CD4-positive, alpha-beta memory T cell (primary cell): ENCODE measurements at regions not wholly inside any gene's neighbourhood (a gene's known extent, or its start where the extent isn't known, plus 50 kb on each side); places are given as distances from the start of the nearest gene placed in this dataset.

Experiments
- CTCF ChIA-PET: fragments of 350-600 bp; sonication (Branson Sonifier 250); formaldehyde crosslinking; loops from one replicate; lab custom pipeline; 2021; ENCODE audit warnings: inconsistent platforms; ENCODE audit not compliant: partially characterized antibody; lab: Charles Lee
- POLR2A ChIA-PET: fragments of 350-600 bp; sonication (Branson Sonifier 250); formaldehyde crosslinking; loops from one replicate; lab custom pipeline; 2021; ENCODE audit not compliant: partially characterized antibody; lab: Charles Lee
- DNase-seq, 5 donors: peaks; one replicate each; pipeline versions ENCODE4 v3.0.0 to v3.0.0-alpha.2; 2020 to 2022; ENCODE audit warnings: mixed read lengths in 1 of 5
- H3K27ac ChIP-seq: one replicate; pipeline ENCODE4 v1.7.0; 2013; ENCODE audit warnings: low read depth, low read length
- H3K27me3 ChIP-seq: 2 replicates; pipeline ENCODE4 v1.7.0; 2013; ENCODE audit warnings: mild to moderate bottlenecking, low read length, moderate library complexity; ENCODE audit not compliant: insufficient read depth
- H3K36me3 ChIP-seq: 2 replicates; pipeline ENCODE4 v1.7.0; 2013; ENCODE audit warnings: mild to moderate bottlenecking, low read length, moderate library complexity; ENCODE audit not compliant: insufficient read depth
- H3K4me1 ChIP-seq: 2 replicates; pipeline ENCODE4 v1.7.0; 2013; ENCODE audit warnings: mild to moderate bottlenecking, low read length, moderate library complexity; ENCODE audit not compliant: insufficient read depth
- H3K4me3 ChIP-seq, 2 donors: one replicate each; pipeline ENCODE4 v1.7.0; 2013; ENCODE audit warnings: low read length in 2 of 2, mild to moderate bottlenecking in 1 of 2
- H3K9me3 ChIP-seq, 2 donors: one replicate each; pipeline ENCODE4 v1.7.0; 2013; ENCODE audit warnings: low read length in 2 of 2, control low read depth in 1 of 2; ENCODE audit not compliant: control insufficient read depth in 1 of 2
- H3K27ac Mint-ChIP-seq, 7 donors: one replicate each; pipeline ENCODE4 v1.8.0; 2020 to 2021; ENCODE audit warnings: mixed read lengths in 7 of 7, mild to moderate bottlenecking in 6 of 7, inconsistent platforms in 3 of 7, moderate library complexity in 3 of 7
- H3K27me3 Mint-ChIP-seq, 2 donors: one replicate each; pipeline ENCODE4 v1.8.0; 2020 to 2021; ENCODE audit warnings: mixed read lengths in 2 of 2
- H3K36me3 Mint-ChIP-seq, 2 donors: one replicate each; pipeline ENCODE4 v1.8.0; 2020 to 2021; ENCODE audit warnings: mixed read lengths in 2 of 2, inconsistent platforms in 1 of 2, mild to moderate bottlenecking in 1 of 2
- H3K4me1 Mint-ChIP-seq, 4 donors: one replicate each; pipeline ENCODE4 v1.8.0; 2020 to 2021; ENCODE audit warnings: mixed read lengths in 4 of 4, mild to moderate bottlenecking in 1 of 4
- H3K4me3 Mint-ChIP-seq, 8 donors: one replicate each; pipeline ENCODE4 v1.8.0; 2020 to 2021; ENCODE audit warnings: mixed read lengths in 8 of 8, mild to moderate bottlenecking in 7 of 8, moderate library complexity in 6 of 8, inconsistent platforms in 3 of 8
- H3K9me3 Mint-ChIP-seq, 8 donors: one replicate each; pipeline ENCODE4 v1.8.0; 2020 to 2021; ENCODE audit warnings: mixed read lengths in 8 of 8, mild to moderate bottlenecking in 5 of 8, inconsistent platforms in 3 of 8, moderate library complexity in 1 of 8
- intact Hi-C: fragments of 100-400 bp; cut with micrococcal nuclease; formaldehyde crosslinking; loops from one replicate; pipeline ENCODE4 v1.15.1; 2023

GRCh38 chr12:31869972-31870371, 89.2 kb upstream of the RESF1 start:
- intact Hi-C loops = no loop called here
- Mint-ChIP-seq H3K4me1 (peaks cover 21 to 32% (median 28%) of the 10 kb centered on the region in 4 donors), H3K9me3 (peaks cover 0 to 12% (median 5%) of the 10 kb centered on the region in 8 donors), H3K4me3 (no peak overlapping the region), H3K27me3 (no peaks in the 10 kb centered on the region), H3K27ac (peak overlapping the region in 3 of 7 donors; percentile 12 to 60 (median 32)), H3K36me3 (peaks cover 1 to 5% of the 10 kb centered on the region in 2 donors)
- Histone ChIP-seq H3K27ac (no peak overlapping the region), H3K4me3 (no peak overlapping the region), H3K9me3 (no peaks in the 10 kb centered on the region), H3K4me1 (peaks cover 10% of the 10 kb centered on the region), H3K36me3 (no peaks in the 10 kb centered on the region), H3K27me3 (no peaks in the 10 kb centered on the region)
- CTCF ChIA-PET = interaction anchor here (1.3 to 1.7 kb wide), 2 partner anchors 10 to 17 kb away, joined by 3 to 4 read pairs; no protein-coding TSS in a partner anchor
- POLR2A ChIA-PET = interaction anchor here (0.6 kb wide), 1 partner anchor 120 kb away, joined by 3 read pairs; no protein-coding TSS in a partner anchor
- DNase-seq = no peak

DNA sequence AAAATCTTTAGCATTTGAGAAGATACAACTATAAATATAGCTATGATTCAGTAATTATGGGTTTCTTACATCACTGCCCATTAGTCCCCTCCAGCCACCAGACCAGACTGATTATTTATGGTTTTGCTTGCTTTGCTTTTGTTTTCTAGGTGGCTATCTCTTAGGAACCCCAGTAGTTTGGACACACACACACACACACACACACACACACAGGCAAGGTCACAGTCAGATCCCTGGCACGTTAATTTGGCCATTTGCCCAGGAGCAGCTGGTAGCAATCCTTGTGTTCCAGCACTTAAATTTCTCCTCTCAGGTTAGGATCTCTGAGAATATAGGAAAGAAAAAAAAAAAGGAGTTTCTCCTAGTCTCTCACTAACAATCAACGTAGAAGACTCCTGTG, 90.2 kb upstream of the RESF1 start:
- Mint-ChIP-seq H3K4me1 (peaks cover 12 to 22% (median 18%) of the 10 kb centered on the region in 4 donors), H3K27me3 (no peaks in the 10 kb centered on the region), H3K27ac (no peak overlapping the region), H3K36me3 (peaks cover 0 to 5% of the 10 kb centered on the region in 2 donors), H3K9me3 (peaks cover 0 to 12% (median 5%) of the 10 kb centered on the region in 8 donors), H3K4me3 (no peak overlapping the region)
- no peak for DNase-seq
- H3K27ac ChIP-seq = no peak overlapping the region
- H3K4me3 ChIP-seq = no peak overlapping the region
- H3K27me3 ChIP-seq = no peaks in the 10 kb centered on the region
- ChIA-PET POLR2A (interaction anchor here (0.9 to 1.5 kb wide), 2 partner anchors 28 to 91 kb away, joined by 4 read pairs; no protein-coding TSS in a partner anchor), CTCF (interaction anchor here (1.3 to 1.7 kb wide), 2 partner anchors 9 to 16 kb away, joined by 3 to 4 read pairs; no protein-coding TSS in a partner anchor)
- no peaks in the 10 kb centered on the region for H3K36me3 ChIP-seq
- no peaks in the 10 kb centered on the region for H3K9me3 ChIP-seq
- H3K4me1 ChIP-seq = peaks cover under 1% of the 10 kb centered on the region
- intact Hi-C loops = no loop called here

- H3K27me3 ChIP-seq = no peaks in the 10 kb centered on the region
- no peak overlapping the region for H3K4me3 Mint-ChIP-seq
- no peak overlapping the region for H3K27ac Mint-ChIP-seq
- H3K4me1 ChIP-seq = no peaks in the 10 kb centered on the region
- H3K9me3 Mint-ChIP-seq = peaks cover 0 to 2% (median under 1%) of the 10 kb centered on the region in 8 donors
- H3K9me3 ChIP-seq = no peaks in the 10 kb centered on the region
- H3K27me3 Mint-ChIP-seq = no peaks in the 10 kb centered on the region
- peaks cover 8 to 11% (median 9%) of the 10 kb centered on the region in 4 donors for H3K4me1 Mint-ChIP-seq
- POLR2A ChIA-PET = interaction anchor here (1.0 kb wide), 1 partner anchor 23 kb away, joined by 5 read pairs; no protein-coding TSS in a partner anchor
- intact Hi-C loops = no loop called here
- H3K36me3 Mint-ChIP-seq = peaks cover 0 to under 1% of the 10 kb centered on the region in 2 donors
- H3K27ac ChIP-seq = no peak overlapping the region
- H3K4me3 ChIP-seq = no peak overlapping the region
- H3K36me3 ChIP-seq = no peaks in the 10 kb centered on the region
- CTCF ChIA-PET = interaction anchor here (1.3 to 1.7 kb wide), 2 partner anchors 14 to 54 kb away, joined by 3 to 5 read pairs; no protein-coding TSS in a partner anchor
- DNase-seq = no peak
These were observed 91.9 kb upstream of the RESF1 start for GRCh38 chr12:31867292-31867691.

GRCh38 chr12:31866523-31866922, 92.7 kb upstream of the RESF1 start:
- Histone ChIP-seq H3K36me3 (no peaks in the 10 kb centered on the region), H3K27ac (no peak overlapping the region), H3K4me3 (no peak overlapping the region), H3K9me3 (no peaks in the 10 kb centered on the region), H3K27me3 (no peaks in the 10 kb centered on the region), H3K4me1 (no peaks in the 10 kb centered on the region)
- Mint-ChIP-seq H3K4me3 (no peak overlapping the region), H3K36me3 (no peaks in the 10 kb centered on the region), H3K27me3 (no peaks in the 10 kb centered on the region), H3K27ac (peak overlapping the region in 1 of 7 donors; percentile 6), H3K4me1 (peaks cover 7 to 10% (median 8%) of the 10 kb centered on the region in 4 donors), H3K9me3 (peaks cover 0 to 2% (median 0%) of the 10 kb centered on the region in 8 donors)
- intact Hi-C loops = no loop called here
- POLR2A ChIA-PET = interaction anchor here (0.8 to 1.0 kb wide), 2 partner anchors 24 to 30 kb away, joined by 3 to 5 read pairs; no protein-coding TSS in a partner anchor
- DNase-seq = no peak
- CTCF ChIA-PET = interaction anchor here (1.3 to 1.7 kb wide), 2 partner anchors 14 to 55 kb away, joined by 3 to 5 read pairs; no protein-coding TSS in a partner anchor

DNA sequence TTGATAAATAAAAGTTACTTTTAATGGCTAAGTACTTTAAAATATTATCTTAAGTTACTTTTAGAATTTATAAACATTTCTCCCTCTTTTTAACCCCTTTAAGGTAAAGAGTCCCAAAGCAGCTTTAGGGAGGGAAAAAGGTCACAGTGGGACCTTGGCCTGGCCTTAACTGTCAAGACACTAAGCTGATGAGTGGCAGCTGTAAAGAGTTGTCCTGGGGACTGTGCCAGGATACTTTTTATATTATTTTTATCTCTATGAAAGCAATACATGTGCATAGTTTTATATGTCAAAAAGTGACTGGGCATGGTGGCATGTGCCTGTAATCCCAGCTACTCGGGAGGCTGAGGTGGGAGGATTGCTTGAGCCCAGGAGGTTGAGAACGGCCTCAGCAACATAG, 94.2 kb upstream of the RESF1 start:
- H3K27me3 ChIP-seq = no peaks in the 10 kb centered on the region
- peaks cover 6 to 16% (median 10%) of the 10 kb centered on the region in 4 donors for H3K4me1 Mint-ChIP-seq
- intact Hi-C loops = no loop called here
- no peaks in the 10 kb centered on the region for H3K36me3 ChIP-seq
- ChIA-PET POLR2A (no interaction called here), CTCF (no interaction called here)
- no peaks in the 10 kb centered on the region for H3K36me3 Mint-ChIP-seq
- H3K9me3 Mint-ChIP-seq = peaks cover 0 to 2% (median 0%) of the 10 kb centered on the region in 8 donors
- no peak for DNase-seq
- H3K9me3 ChIP-seq = no peaks in the 10 kb centered on the region
- H3K4me3 Mint-ChIP-seq = no peak overlapping the region
- no peak overlapping the region for H3K27ac ChIP-seq
- no peak overlapping the region for H3K4me3 ChIP-seq
- H3K27ac Mint-ChIP-seq = no peak overlapping the region
- no peaks in the 10 kb centered on the region for H3K4me1 ChIP-seq
- no peaks in the 10 kb centered on the region for H3K27me3 Mint-ChIP-seq

DNA sequence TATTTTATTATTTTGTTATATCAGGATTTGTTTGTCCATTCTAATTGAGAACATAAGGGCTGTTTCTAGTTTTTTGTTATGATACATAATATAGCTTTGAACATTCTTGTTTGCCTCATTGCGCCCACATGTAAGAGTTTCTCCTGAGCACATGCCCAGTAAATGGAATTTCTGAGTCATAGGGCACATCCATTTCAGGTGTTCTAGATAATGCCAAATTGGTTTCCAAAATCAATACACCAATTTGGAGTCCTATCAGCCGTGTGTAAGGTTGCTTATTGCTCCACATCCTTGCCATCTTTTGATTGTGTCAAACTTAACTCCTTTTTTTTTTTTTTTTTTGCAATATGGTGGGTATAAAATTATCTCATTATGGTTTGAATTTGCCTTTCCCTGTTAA, 97.9 kb upstream of the RESF1 start:
- no peaks in the 10 kb centered on the region for H3K27me3 ChIP-seq
- no peaks in the 10 kb centered on the region for H3K36me3 Mint-ChIP-seq
- H3K27ac Mint-ChIP-seq = no peak overlapping the region
- intact Hi-C loops = no loop called here
- ChIA-PET CTCF (no interaction called here), POLR2A (no interaction called here)
- peaks cover 5% of the 10 kb centered on the region for H3K4me1 ChIP-seq
- H3K27ac ChIP-seq = no peak overlapping the region
- H3K4me1 Mint-ChIP-seq = peaks cover 5 to 16% (median 9%) of the 10 kb centered on the region in 4 donors
- H3K4me3 Mint-ChIP-seq = no peak overlapping the region
- DNase-seq = no peak
- H3K9me3 Mint-ChIP-seq = peaks cover 0 to 2% (median 0%) of the 10 kb centered on the region in 8 donors
- no peak overlapping the region for H3K4me3 ChIP-seq
- H3K9me3 ChIP-seq = no peaks in the 10 kb centered on the region
- H3K27me3 Mint-ChIP-seq = no peaks in the 10 kb centered on the region
- H3K36me3 ChIP-seq = no peaks in the 10 kb centered on the region

DNA sequence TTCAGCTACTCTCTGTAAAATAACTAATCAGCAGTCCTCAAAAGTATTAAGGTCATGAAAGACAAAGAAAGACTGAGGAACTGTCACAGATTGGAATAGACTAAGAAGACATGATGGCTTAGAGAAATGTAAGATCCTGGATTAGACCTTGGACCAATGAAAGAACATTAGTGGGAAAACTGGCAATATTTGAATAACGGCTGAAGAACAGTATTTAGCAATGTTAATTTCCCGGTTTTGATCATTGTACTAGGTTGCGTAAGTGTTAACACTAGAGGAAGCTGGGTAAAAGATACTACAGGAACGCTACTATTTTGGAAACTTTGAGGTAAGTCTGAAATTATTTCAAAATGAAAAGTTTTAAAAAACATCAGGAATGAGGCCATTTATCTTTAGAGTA, 98.8 kb upstream of the RESF1 start:
- H3K36me3 Mint-ChIP-seq = no peaks in the 10 kb centered on the region
- intact Hi-C loops = no loop called here
- Histone ChIP-seq H3K27me3 (no peaks in the 10 kb centered on the region), H3K4me1 (peaks cover 5% of the 10 kb centered on the region), H3K4me3 (no peak overlapping the region), H3K9me3 (no peaks in the 10 kb centered on the region), H3K27ac (no peak overlapping the region), H3K36me3 (no peaks in the 10 kb centered on the region)
- CTCF ChIA-PET = interaction anchor here (1.5 kb wide), 1 partner anchor 9 kb away, joined by 4 read pairs; no protein-coding TSS in a partner anchor
- no peak for DNase-seq
- H3K4me3 Mint-ChIP-seq = no peak overlapping the region
- peaks cover 5 to 16% (median 9%) of the 10 kb centered on the region in 4 donors for H3K4me1 Mint-ChIP-seq
- H3K9me3 Mint-ChIP-seq = peaks cover 0 to 2% (median 0%) of the 10 kb centered on the region in 8 donors
- no peaks in the 10 kb centered on the region for H3K27me3 Mint-ChIP-seq
- peak overlapping the region in 1 of 7 donors; percentile 51 for H3K27ac Mint-ChIP-seq
- POLR2A ChIA-PET = no interaction called here
